Right hindlimb (tissue), 1 donor: ENCODE measurements at regions not wholly inside any gene's neighbourhood (a gene's known extent, or its start where the extent isn't known, plus 50 kb on each side); places are given as distances from the start of the nearest gene placed in this dataset.

ENCODE experiments used
- DNase-seq: peaks from one replicate; pipeline ENCODE4 v3.0.0-alpha.2; 2018

DNA sequence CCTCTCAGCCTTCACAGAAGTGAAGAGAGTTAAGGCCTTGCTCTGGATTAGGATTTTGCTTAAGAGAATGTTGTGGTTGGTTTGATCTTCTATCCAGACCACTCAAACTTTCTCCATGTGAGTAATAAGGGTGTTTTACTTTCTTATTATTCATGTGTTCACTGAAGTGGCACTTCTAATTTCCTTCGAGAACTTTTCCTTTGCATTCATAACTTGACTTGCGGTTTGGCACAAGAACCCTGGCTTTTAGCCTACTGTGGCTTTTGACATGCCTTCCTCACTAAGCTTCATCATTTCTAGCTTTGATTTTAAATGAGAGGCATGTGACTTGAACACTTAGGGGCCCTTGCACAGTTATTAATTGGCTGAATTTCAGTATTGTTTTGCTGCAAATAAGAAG lies 166.1 kb upstream of the OPRM1 start:
- no peak for DNase-seq

DNA sequence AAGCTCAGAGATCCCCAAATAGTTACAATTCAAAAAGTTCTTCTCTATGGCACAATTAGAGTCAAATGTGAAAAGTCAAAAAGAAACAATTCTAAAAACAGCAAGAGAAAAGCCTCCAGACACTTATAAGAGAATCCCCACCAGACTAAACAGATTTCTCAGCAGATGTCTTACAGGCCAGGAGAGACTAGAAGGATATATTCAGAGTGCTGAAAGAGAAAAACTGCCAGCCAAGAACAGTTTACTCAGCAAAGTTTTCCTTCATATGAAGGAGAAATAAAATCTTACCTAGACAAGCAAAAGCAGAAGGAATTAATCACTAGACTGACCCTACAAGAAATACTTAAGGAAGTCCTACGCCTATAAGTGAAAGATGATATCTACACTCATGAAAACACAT lies 176.1 kb upstream of the OPRM1 start:
- DNase-seq = no peak

DNA sequence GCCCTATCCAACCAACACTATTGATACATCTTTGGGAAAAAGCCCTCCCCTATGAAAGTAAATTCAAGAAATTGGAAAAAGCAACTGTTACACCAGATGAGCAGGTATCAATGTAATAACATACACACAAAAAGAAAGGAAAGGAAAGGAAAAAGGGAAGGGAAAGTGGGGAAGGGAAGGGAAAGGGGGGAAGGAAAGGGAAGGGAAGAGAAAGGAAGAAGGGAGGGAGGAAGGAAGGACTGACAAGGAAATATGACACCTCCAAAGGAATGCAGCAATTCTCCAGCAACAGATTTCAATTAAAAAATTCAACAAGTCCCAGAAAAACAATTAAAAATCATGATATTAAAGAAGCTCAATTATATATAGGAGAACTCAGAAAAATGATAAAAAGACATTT lies 176.9 kb upstream of the OPRM1 start:
- no peak for DNase-seq

DNA sequence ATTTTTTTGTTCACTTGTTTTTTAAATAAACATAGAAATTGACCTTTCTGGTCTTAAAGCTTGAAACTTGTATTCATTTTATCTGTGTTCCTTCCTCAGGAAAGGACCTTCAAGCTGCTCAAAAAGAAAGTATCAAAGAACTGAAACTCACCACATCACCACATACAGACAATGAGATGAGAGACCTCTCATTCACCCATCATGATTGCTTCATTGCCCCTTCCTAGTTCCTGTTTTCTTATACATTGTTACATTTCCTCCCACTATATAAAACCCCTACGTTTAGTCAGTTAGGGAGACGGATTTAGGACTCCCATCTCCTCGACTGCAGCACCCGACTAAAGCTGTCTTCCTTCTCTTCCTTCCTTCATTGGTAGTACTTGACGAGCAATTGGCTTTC lies 180.5 kb upstream of the OPRM1 start:
- DNase-seq = no peak

DNA sequence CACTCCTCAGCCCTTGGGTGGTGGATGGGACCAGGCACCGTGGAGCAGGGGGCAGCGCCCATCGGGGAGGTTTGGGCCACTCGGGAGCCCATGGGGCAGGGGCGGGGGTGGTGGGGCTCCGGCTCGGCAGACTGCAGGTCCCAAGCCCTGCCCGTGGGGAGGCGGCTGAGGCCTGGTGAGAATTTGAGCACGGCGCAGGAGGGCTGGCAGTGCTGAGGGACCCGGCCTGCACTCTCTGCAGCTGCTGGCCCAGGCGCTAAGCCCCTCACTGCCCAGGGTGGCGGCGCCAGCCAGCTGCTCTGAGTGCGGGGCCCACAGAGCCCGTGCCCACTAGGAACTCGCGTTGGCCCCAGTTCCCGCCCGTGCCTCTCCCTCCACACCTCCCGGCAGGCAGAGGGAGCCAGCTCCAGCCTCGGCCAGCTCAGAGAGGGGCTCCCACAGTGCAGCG lies 182.1 kb upstream of the OPRM1 start:
- DNase-seq = no peak

DNA sequence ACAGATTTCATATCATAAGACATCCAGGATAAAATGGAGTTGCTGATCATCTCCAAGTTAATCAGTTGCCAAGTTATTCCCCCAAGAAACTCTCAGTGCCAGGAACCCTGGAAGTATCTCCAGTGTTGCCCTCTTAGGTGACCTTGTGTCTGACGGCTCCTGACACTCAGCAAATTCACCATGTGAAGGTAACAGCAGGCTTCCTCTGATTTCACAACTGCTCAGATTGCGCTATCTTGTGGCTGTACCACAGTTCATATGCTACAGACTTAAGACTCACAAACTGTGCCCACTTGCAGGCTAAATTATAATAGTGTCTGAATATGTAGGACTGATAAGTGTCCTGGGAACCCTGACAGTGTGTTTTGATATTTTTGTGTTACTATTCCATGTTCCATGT lies 186.6 kb upstream of the OPRM1 start:
- no peak for DNase-seq

DNA sequence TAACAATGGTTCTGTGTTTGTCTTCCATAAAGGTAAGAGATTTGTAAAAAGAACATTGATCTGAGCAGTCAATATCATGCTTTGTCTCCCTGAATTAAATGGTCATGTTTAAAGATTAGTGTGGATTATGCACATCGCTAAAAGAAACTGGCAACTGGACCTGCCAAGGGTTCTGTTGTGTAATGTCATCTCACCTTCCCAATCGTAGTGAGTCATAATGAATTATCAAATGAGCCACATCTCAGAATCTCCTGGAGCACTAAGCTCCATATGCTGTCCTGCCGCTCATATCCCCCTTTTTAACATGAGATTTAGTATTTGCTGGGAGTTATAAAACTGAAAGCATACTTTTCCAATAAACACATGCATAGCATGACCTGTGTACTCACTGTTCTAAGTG lies 187.0 kb upstream of the OPRM1 start:
- DNase-seq = no peak

DNA sequence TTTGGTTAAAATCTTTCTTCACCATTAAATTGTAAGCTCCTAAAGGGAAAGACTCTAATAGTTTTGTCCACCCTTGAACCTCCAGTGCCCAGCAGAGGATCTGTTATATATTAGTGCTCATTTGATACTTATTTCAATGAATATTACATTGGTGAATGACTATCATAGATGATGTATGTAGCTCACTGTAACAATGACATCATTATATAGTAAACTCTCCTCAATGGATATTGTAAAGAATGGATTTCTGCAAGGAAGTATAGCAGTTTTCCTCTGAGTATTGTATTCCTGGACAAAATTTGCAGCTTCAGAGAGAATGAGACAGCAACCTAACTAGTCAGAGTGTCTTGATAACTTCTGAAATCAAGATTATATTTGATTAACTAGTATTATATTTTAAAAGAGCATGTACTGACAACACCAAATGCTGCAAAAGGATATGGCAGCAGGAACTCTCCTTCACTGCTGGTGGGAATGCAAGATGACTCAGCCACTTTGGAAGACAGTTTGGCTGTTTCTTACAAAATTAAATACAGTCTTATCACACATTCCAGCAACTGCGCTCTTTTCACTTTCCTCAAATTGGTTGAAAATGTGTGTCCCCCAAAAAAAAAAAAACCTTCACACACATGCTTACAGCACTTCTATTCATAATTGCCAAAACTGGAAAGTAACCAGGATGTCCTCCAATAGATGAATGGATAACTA lies 189.8 kb upstream of the OPRM1 start:
- no peak for DNase-seq

DNA sequence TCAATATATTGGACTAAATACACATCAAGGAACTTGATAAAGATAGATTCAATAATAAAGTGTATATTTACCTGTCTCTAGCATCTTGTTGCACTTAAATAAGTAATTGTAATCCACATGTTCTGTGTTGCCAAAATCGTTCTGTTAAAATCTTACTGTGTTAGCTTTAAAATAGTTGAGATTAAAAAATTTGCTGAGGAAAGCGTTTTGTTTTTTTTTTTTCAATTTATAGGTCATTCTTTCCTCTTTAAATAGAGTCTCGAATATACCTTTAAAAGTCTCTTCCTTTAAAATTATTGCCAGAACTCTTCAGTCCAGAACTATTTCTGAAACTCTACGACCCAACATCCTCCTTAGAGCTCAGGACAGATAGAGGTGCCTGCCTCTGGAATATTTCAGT lies 195.6 kb upstream of the OPRM1 start:
- no peak for DNase-seq

DNA sequence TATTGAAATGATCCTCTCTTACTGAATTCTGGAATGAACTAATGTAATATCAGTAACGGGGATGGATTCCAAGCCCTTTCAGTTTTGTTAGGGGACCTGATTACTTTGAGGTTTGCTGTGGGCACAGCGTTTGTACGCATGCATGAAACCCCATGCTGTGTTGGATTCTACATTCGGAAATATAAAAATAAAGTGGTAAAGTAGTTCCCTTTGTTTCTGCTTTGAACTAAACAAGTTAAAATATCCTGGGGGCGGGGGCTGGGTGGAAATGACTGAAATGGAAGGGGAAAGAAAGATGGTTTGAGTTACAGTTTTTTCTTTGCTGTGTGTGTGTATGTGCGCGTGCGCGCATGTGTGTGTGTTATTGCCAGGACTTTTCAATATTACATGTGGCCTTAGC lies 196.5 kb upstream of the OPRM1 start:
- DNase-seq = no peak

DNA sequence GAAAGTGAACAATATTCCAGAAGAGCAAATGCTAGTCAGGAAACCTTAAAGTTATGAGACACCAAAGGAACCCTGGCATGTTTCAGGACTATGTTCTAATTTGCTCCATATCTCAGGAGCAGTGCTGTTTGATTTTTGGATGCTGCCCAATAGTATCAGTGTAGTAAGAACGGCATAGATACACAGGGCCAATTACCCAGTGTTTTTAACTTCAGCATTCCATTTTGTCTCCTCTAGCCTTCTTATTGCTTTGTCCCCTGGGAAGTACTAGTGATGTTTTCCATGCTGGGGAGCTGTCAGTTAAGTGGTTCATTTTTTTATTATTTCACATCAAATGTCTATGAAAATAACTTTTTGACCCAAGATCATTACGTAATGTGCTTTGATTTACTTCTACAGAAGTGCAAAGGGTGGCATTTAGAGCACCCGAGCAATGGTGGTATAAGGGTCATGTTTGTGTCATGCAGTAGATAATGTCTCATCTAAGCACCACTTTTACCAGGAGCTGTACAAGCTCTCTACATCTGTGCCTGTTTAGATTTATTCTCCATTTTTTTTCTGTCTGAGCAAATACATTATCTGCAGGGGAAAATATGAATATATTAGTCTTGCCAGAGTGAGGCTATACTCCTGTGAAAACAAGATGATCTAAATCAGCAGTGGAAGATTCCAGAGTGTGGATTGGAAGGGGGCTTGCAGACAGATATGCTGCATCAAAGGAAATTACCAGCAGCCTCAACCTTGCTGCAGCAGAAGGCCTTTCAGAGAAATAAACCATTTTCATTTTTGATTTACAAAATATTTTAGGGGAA lies 198.8 kb upstream of the OPRM1 start:
- DNase-seq = no peak

DNA sequence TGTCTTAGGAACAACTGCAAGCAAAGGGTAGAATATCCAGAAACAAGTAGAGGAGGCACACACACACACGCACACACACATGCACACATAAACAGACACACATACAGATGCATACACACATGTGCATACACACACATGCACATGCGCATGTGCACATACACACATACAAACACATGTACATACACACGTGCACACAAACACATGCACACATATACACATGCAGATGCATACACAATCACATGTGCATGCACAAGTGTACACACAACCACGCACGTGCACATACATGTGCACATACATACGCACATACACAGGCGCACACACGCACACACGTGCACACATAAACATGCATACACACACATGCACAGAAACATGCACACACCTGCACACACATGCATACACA lies 206.5 kb upstream of the OPRM1 start:
- no peak for DNase-seq

DNA sequence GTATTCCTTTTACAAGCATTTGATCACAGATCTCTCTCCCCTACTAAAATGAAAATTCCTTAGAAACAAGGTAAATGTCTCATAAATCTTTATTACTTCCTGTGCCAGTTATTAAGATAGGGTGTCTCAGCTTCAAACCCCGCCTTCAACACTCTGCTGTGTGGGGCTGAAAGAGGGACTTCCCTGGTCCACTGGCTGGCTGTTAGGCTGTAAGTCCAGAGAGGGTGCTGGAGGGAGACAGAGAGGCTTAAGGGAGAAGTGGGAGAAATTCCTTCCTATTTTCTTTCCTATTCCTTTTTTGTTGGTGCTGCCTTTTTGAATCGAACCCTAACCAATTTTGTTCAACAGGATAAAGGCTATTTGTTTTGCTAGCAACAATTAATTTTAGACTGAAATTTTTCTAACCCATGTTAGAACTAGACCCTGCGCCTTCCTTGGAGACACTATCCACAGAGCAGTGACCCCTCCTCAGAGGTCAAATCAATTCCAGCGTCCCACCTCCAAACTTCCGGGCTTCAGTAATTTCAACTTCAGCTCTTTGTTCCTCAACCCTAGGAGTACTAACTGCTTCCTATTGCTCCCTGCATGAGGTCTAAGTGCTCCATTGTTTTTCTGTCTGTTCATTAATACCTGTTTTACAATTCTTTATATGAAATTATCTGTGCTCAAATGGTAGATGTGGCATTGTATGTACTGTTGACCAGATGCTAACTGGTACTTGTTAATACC lies 207.5 kb upstream of the OPRM1 start:
- DNase-seq = no peak

DNA sequence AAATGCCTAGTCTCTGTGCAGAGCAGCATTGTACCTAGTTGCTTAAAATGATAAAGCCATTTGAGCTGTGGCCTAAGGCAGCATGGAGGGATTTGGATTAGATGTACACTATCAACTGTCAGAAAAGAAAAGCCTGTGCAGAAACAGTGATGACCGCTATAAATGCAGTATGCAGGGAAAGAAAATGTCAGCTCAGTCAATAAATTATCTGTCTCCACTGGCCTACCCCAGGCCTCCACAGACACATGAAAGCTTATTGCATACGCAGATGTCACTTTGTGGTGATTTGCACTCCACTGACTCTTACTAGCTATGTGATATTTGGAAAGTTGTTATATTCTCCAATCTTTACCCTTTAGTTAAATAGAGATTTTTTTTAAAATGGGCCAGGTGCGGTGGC lies 221.9 kb upstream of the OPRM1 start:
- DNase-seq = no peak

DNA sequence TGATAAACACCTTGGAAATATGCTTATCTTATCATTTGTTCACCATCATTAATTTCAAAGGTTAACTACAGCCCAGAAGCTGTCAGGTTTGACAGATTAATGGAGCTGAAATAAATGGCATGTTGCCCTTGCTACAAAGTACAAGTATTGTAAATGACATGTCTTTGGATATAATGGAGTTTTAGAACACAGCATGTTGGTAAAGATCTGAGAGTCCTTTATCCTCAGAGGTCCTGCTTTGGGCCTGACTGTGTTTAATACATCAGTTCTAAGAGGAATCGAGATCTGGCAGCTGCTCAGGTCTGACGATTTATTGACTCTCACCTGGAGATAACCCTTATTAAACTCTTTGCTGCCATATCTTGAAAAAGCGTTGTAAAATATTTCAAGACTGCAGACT lies 222.7 kb upstream of the OPRM1 start:
- DNase-seq = no peak

DNA sequence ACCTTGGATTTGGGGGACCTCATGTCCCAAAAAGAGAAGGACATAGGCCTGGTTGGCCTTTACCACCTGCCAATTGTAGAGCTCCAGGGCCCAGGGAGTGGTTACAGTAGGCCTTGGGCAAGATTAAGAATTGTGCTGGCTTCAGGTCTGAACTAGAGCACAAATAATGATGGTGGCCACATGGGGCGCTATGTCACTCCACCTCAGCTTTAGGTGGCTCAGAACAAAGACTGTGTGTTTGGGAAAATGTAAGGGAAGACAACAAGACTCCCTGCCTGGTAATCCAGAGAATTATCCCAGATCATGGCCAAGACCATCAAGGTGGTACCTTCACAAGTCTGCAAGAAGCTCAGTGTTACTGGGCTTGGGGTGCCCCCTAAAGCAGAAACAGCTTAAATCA lies 224.9 kb upstream of the OPRM1 start:
- no peak for DNase-seq

DNA sequence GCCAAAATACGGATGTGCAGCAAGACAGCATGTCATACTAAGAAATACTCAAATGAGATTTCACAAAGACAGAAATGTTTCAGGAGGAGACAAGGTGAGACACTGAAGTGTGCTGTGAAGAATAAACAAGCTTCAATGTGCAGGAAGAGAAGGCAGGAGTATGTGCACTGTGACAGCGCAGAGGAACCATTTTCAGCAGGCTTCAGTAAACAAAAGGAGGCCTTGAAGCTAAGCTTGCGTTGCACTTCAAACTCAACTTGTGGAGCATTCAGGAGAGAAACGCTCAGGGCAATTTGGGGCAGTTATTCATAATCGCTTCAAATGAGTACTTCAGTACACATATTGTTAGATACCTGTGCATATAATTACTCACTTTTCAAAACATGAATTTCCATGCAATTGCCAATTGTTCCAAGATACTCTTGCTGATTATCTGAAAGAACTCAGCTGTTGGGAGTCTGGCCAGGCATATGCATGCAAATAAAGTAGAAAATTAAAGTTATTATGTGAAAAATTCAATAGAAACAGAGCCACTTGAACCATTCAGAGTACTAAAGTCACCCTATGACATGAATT lies 234.2 kb upstream of the OPRM1 start:
- DNase-seq = no peak

DNA sequence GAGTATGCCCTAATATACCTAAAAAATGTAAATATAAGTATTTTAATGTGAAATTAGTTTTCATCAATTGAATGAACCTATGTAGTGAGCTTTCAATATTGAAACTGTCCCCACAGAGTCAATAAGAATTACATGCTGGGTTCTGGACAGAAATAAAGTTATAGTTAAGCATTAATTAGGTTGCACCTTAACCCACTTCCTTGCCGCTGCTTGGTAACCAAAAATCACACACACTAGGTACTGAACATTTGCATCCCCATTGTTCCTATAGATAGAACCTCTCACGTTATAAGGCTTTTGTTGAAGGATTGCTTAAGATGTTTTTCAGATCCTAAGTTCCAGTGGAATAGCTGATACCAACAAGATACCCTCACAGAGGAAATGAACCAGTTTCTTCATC lies 237.1 kb upstream of the OPRM1 start:
- DNase-seq = no peak

DNA sequence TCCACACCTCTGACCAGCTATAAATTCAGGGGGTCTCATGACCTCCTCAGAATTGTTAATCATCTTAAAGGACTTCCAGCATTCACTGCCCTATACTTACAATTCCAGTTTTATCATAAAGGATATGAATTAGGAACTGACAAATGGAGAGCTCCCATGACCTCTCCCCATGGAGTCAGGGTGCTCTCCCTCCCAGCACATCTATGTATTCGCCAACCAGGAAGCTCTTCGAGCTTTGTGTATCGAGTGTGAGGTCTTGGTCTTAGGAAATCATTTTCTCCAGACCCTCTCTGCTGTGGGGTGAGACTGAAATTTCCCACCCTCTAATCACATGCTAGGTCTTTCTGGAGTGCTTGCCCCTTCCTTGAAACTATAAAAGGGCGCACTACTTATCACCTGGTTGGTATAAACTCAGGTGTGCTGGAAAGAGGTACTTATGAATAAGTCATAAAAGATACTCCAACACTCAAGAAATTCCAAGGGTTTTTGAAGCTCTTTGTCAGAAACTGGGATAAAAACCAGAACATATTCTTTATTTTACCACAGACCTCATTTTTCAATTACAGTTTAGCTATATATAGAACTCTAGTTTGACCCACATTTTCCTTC lies 238.4 kb upstream of the OPRM1 start:
- DNase-seq = no peak

DNA sequence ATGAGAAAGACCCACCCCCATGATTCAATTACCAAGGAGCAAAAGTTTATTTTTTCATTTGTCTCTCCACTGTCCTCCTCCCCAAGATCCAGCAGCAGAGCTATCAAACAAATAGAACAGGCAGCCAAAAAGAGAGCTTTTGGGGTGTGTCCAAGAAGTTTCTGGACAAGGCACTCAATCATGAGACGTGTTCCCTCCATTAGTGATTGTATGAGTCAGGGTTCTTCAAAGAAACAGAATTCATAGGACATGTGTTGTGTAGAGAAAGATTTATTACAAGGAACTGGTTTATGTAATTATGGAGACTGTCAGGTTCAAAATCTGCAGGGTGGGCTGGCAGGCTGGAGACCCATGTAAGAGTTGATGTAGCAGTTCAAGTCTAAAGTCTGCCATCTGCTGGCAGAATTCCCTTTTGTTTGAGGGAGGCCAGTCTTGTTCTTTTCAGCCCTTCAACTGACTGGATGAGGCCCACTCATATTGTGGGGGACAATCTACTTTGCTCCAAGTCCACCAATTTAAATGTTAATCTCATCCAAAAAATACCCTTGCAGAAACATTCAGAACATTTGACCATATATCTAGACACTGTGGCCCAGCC lies 248.1 kb upstream of the OPRM1 start:
- DNase-seq = no peak

DNA sequence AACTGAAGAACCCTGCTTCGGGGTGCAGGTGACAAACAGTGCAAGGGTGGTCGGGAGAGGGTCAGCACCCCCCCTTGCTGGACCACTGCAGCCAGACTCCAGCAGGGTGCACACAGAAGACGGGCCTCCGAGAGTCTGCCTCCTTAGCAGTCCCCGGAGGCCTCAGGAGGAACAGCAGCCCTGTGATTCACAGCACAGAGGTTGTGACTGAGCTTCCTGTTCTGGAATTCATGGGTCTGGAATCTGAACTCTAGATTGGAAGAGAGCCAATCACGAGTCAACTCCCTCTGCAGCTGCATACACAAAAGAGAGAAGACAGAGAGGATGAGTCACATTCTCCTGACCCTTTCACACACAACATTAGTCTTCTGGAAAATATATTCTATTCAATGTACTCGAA lies 249.0 kb upstream of the OPRM1 start:
- DNase-seq = no peak

DNA sequence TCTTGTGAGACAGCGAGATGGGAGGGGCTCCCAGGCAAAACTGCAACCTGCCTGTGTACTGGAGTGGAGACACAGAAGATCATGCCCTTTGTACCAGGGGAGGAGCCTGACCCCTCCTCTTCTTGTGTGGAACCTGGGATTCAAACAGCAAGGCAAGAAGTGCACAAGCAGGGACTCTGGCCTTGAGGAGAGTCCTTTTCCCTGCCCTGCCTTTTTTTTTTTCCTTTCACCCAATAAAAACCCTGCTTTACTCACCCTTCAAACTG lies 251.8 kb upstream of the OPRM1 start:
- no peak for DNase-seq

DNA sequence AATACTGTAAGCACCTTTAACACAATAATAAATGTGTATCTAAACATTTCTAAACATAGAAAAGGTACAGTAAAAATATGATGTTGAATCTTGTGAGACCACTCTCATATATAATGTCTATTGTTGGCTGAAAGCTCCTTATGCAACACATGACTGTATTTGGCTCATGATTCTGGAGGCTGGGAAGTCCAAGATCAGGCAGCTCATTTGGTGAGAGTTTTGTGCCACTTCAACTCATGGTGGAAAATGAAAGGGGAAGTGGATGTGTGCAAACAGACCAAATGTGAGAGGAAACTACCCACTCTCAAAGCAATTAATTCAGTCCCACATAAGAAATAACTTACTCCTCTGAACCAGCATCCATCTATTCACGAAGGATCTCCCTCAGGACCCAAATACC lies 257.7 kb upstream of the OPRM1 start:
- DNase-seq = no peak
